ENCODE measurements at regions not wholly inside any gene's neighbourhood (a gene's known extent, or its start where the extent isn't known, plus 50 kb on each side); places are given as distances from the start of the nearest gene placed in this dataset.

DNA sequence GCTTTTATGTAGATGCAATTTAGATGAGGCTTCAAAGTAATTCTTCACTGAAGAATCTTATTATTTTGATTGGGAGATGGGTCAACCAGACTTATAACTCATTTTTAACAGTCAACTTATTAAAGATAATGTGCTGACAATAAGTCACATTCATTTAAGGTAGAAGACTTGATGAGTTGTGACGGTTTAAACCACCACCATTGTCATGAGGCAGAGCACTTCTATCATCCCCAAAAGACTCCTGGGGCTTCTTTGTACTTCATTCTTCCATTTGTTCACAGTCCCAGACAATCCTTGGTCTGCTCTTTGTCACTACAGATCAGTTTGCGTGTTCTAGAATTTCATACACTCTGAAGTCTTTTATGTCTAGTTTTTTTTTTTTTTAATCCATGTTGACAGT, 346.1 kb downstream of the RASEF start:
- TF ChIP-seq CTCF (IDR thresholded peaks at IDR 0.05; ENCODE audit: insufficient read depth, low read length, poor library complexity, severe bottlenecking) (no peak), EZH2phosphoT487 (conservative IDR thresholded peaks at IDR 0.05; ENCODE audit: low read length) (no peak)
- H4K20me1 ChIP-seq (ENCODE audit: low read depth, low read length) = no peaks in the 10 kb centered on the region
- no peak overlapping the region for H3K4me2 ChIP-seq (ENCODE audit: low read depth, low read length, poor library complexity, severe bottlenecking)
- H3K27me3 ChIP-seq (ENCODE audit: low read length) = no peaks in the 10 kb centered on the region
- no peaks in the 10 kb centered on the region for H3K9me2 ChIP-seq (replicated peaks; ENCODE audit: insufficient read depth, low read length)
- H3K36me3 ChIP-seq (ENCODE audit: low read length) = no peaks in the 10 kb centered on the region
- H3F3A ChIP-seq (ENCODE audit: insufficient read depth) = no peaks in the 10 kb centered on the region
- H3K9me3 ChIP-seq (ENCODE audit: insufficient read depth, low read length) = no peaks in the 10 kb centered on the region
- H3K79me2 ChIP-seq (ENCODE audit: insufficient read depth, low read length) = no peaks in the 10 kb centered on the region
- H2AFZ ChIP-seq (ENCODE audit: low read depth, low read length, severe bottlenecking) = no peak overlapping the region
- H3K4me3 ChIP-seq (ENCODE audit: insufficient read depth, low read length, poor library complexity, severe bottlenecking) = no peak overlapping the region
- H3K27ac ChIP-seq (ENCODE audit: low read depth, low read length) = no peak overlapping the region
- no peak overlapping the region for H3K9ac ChIP-seq (ENCODE audit: low read length)

DNA sequence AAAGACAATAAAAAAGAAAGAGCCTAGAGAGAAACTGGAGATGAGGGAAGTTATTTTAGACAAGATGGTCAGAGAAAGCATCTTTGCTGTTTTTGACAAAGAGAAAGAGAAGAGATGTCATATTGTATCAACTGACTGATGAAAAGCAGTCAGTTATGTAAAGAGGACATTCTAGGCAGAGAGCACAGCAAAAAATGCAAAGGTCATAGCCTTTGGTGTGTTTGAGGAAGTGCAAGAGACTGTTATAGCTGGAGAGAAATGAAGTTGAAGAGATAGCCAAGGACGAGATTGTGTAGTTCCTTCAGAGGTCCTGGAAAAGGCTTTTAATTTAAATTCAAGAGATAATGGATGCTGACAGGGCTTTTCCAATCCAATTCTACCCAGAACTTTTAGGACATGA, 342.4 kb downstream of the RASEF start:
- no peaks in the 10 kb centered on the region for H3K79me2 ChIP-seq (ENCODE audit: insufficient read depth, low read length)
- no peak overlapping the region for H2AFZ ChIP-seq (ENCODE audit: low read depth, low read length, severe bottlenecking)
- no peak overlapping the region for H3K9ac ChIP-seq (ENCODE audit: low read length)
- H3K9me3 ChIP-seq (ENCODE audit: insufficient read depth, low read length) = no peaks in the 10 kb centered on the region
- no peaks in the 10 kb centered on the region for H4K20me1 ChIP-seq (ENCODE audit: low read depth, low read length)
- H3K27ac ChIP-seq (ENCODE audit: low read depth, low read length) = no peak overlapping the region
- no peak overlapping the region for H3K4me2 ChIP-seq (ENCODE audit: low read depth, low read length, poor library complexity, severe bottlenecking)
- no peaks in the 10 kb centered on the region for H3F3A ChIP-seq (ENCODE audit: insufficient read depth)
- TF ChIP-seq EZH2phosphoT487 (conservative IDR thresholded peaks at IDR 0.05; ENCODE audit: low read length) (no peak), CTCF (IDR thresholded peaks at IDR 0.05; ENCODE audit: insufficient read depth, low read length, poor library complexity, severe bottlenecking) (no peak)
- H3K4me3 ChIP-seq (ENCODE audit: insufficient read depth, low read length, poor library complexity, severe bottlenecking) = no peak overlapping the region
- H3K9me2 ChIP-seq (replicated peaks; ENCODE audit: insufficient read depth, low read length) = no peaks in the 10 kb centered on the region
- H3K36me3 ChIP-seq (ENCODE audit: low read length) = no peaks in the 10 kb centered on the region
- H3K27me3 ChIP-seq (ENCODE audit: low read length) = no peaks in the 10 kb centered on the region

DNA sequence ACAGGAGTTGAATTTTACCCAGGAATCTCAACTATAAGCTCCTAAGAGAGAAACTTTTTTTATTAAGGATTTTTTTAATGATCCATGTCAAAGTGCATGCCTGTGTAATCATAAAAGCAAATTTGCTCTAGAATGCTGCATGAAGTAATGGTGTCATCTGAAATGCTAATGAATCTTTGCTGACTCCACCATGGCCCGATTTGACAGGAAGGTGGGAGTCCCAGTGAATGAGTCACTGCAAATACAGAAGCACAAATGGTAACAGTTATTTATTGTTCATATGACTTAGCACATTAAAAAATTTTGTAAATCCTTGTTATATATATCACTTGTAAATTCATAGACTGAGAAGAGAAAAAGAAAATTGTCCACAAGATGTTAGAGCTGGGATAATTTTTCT, 341.3 kb downstream of the RASEF start:
- no peak overlapping the region for H3K4me3 ChIP-seq (ENCODE audit: insufficient read depth, low read length, poor library complexity, severe bottlenecking)
- TF ChIP-seq CTCF (IDR thresholded peaks at IDR 0.05; ENCODE audit: insufficient read depth, low read length, poor library complexity, severe bottlenecking) (no peak), EZH2phosphoT487 (conservative IDR thresholded peaks at IDR 0.05; ENCODE audit: low read length) (no peak)
- H4K20me1 ChIP-seq (ENCODE audit: low read depth, low read length) = no peaks in the 10 kb centered on the region

DNA sequence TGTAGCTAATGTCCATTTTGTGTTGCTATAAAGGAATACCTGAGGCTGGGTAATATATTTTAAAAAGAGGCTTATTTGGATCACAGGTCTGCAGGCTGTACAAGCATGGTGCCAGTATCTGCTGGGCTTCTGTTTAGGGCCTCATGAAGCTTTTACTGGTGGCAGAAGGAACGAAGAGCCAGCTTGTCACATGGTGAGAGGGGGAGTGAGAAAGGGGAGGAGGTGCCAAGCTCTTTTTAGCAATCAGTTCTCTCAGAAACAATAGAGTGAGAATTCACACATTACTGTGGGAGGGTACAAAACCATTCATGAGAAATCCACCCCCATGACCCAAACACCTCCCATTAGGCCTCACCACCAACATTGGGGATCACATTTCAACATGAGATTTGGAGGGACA, 340.9 kb downstream of the RASEF start:
- no peak overlapping the region for H3K4me2 ChIP-seq (ENCODE audit: low read depth, low read length, poor library complexity, severe bottlenecking)
- no peaks in the 10 kb centered on the region for H3F3A ChIP-seq (ENCODE audit: insufficient read depth)
- H3K27me3 ChIP-seq (ENCODE audit: low read length) = no peaks in the 10 kb centered on the region
- no peak overlapping the region for H3K9ac ChIP-seq (ENCODE audit: low read length)
- H3K27ac ChIP-seq (ENCODE audit: low read depth, low read length) = no peak overlapping the region
- H4K20me1 ChIP-seq (ENCODE audit: low read depth, low read length) = no peaks in the 10 kb centered on the region
- TF ChIP-seq EZH2phosphoT487 (conservative IDR thresholded peaks at IDR 0.05; ENCODE audit: low read length) (no peak), CTCF (IDR thresholded peaks at IDR 0.05; ENCODE audit: insufficient read depth, low read length, poor library complexity, severe bottlenecking) (no peak)
- H2AFZ ChIP-seq (ENCODE audit: low read depth, low read length, severe bottlenecking) = no peak overlapping the region
- H3K79me2 ChIP-seq (ENCODE audit: insufficient read depth, low read length) = no peaks in the 10 kb centered on the region
- no peak overlapping the region for H3K4me3 ChIP-seq (ENCODE audit: insufficient read depth, low read length, poor library complexity, severe bottlenecking)
- no peaks in the 10 kb centered on the region for H3K36me3 ChIP-seq (ENCODE audit: low read length)
- no peaks in the 10 kb centered on the region for H3K9me3 ChIP-seq (ENCODE audit: insufficient read depth, low read length)
- H3K9me2 ChIP-seq (replicated peaks; ENCODE audit: insufficient read depth, low read length) = no peaks in the 10 kb centered on the region

More for the DNA sequence above, 341.3 kb downstream of the RASEF start:
- Histone ChIP-seq H3F3A (ENCODE audit: insufficient read depth) (no peaks in the 10 kb centered on the region), H3K4me2 (ENCODE audit: low read depth, low read length, poor library complexity, severe bottlenecking) (no peak overlapping the region), H3K9ac (ENCODE audit: low read length) (no peak overlapping the region), H3K27ac (ENCODE audit: low read depth, low read length) (no peak overlapping the region), H3K9me2 (replicated peaks; ENCODE audit: insufficient read depth, low read length) (no peaks in the 10 kb centered on the region), H3K79me2 (ENCODE audit: insufficient read depth, low read length) (no peaks in the 10 kb centered on the region), H2AFZ (ENCODE audit: low read depth, low read length, severe bottlenecking) (no peak overlapping the region), H3K27me3 (ENCODE audit: low read length) (no peaks in the 10 kb centered on the region), H3K36me3 (ENCODE audit: low read length) (no peaks in the 10 kb centered on the region), H3K9me3 (ENCODE audit: insufficient read depth, low read length) (no peaks in the 10 kb centered on the region)
